PFSK-1 (cell line): ENCODE measurements at regions not wholly inside any gene's neighbourhood (a gene's known extent, or its start where the extent isn't known, plus 50 kb on each side); places are given as distances from the start of the nearest gene placed in this dataset.

Source experiments
- POLR2AphosphoS5 ChIP-seq: IDR thresholded peaks from 2 replicates; pipeline ENCODE4 v1.6.1; 2012; ENCODE audit warnings: low read depth, mild to moderate bottlenecking, control low read depth, low read length, moderate library complexity
- REST ChIP-seq, 2 experiments: IDR thresholded peaks; 2 replicates each; pipeline versions ENCODE4 v1.6.1 to v1.8.0; 2011 to 2012; ENCODE audit warnings: low read depth in 2 of 2, low read length in 2 of 2, control low read depth in 1 of 2, inconsistent platforms in 1 of 2, mild to moderate bottlenecking in 1 of 2, moderate library complexity in 1 of 2; ENCODE audit not compliant: insufficient read depth in 1 of 2
- SIN3A ChIP-seq: IDR thresholded peaks from 2 replicates; pipeline ENCODE4 v1.6.1; 2012; ENCODE audit warnings: mild to moderate bottlenecking, low read length, moderate library complexity, borderline replicate concordance; ENCODE audit not compliant: insufficient read depth

GRCh38 chr5:158022393-158022792, 163.4 kb upstream of the CLINT1 start:
- TF ChIP-seq SIN3A, result no peak
- no peak for TF ChIP-seq POLR2AphosphoS5
- no peak for TF ChIP-seq REST (IDR thresholded peaks at IDR 0.05; ENCODE audit: insufficient read depth in 1 of 2, low read depth in 2 of 2, low read length in 2 of 2)
